H1 (cell line): ENCODE measurements at regions not wholly inside any gene's neighbourhood (a gene's known extent, or its start where the extent isn't known, plus 50 kb on each side); places are given as distances from the start of the nearest gene placed in this dataset.
A peak's percentile ranks its signal among the peaks of the same experiment; 100 is the strongest.

ENCODE experiments used
- CTCF ChIA-PET: fragments of 300-600 bp; sonication (Branson Sonifier 250); formaldehyde crosslinking; loops from one replicate; lab custom pipeline; 2021; ENCODE audit not compliant: partially characterized antibody; lab: Charles Lee
- POLR2A ChIA-PET: fragments of 300-600 bp; sonication (Branson Sonifier 250); formaldehyde crosslinking; loops from one replicate; lab custom pipeline; 2021; ENCODE audit warnings: inconsistent platforms; ENCODE audit not compliant: partially characterized antibody; lab: Charles Lee
- DNase-seq, 2 experiments: peaks; one replicate each; pipeline versions ENCODE4 v3.0.0 to v3.0.0-alpha.2; 2010 to 2022; ENCODE audit warnings: low spot score in 2 of 2, low read depth in 1 of 2, mixed read lengths in 1 of 2
- FAIRE-seq: peaks from 2 replicates; lab custom pipeline; 2011; peaks lifted over from hg19 to GRCh38; lab: Jason Lieb, UNC
- H2AFZ ChIP-seq: 2 replicates; pipeline ENCODE4 v1.8.1; 2012; ENCODE audit warnings: low read length, inconsistent platforms
- H2AK5ac ChIP-seq: 2 replicates; pipeline ENCODE4 v1.6.1; 2013; ENCODE audit warnings: low read depth, low read length
- H2BK120ac ChIP-seq: replicated peaks from 2 replicates; pipeline ENCODE3; 2013; ENCODE audit warnings: low read depth, low read length, inconsistent platforms
- H2BK12ac ChIP-seq: 2 replicates; pipeline ENCODE4 v1.6.1; 2013; ENCODE audit warnings: low read depth, low read length
- H2BK15ac ChIP-seq: 2 replicates; pipeline ENCODE4 v1.6.1; 2013; ENCODE audit warnings: low read length
- H2BK20ac ChIP-seq: 2 replicates; pipeline ENCODE4 v1.6.1; 2013; ENCODE audit warnings: low read length
- H2BK5ac ChIP-seq: 2 replicates; pipeline ENCODE4 v1.6.1; 2013; ENCODE audit warnings: low read depth, low read length
- H3K14ac ChIP-seq: 2 replicates; pipeline ENCODE4 v1.6.1; 2013; ENCODE audit warnings: inconsistent platforms; ENCODE audit not compliant: insufficient read length
- H3K18ac ChIP-seq: 2 replicates; pipeline ENCODE4 v1.6.1; 2013; ENCODE audit warnings: low read length; ENCODE audit errors: extremely low read depth
- H3K23ac ChIP-seq: 2 replicates; pipeline ENCODE4 v1.6.1; 2013; ENCODE audit warnings: inconsistent platforms; ENCODE audit not compliant: insufficient read length
- H3K23me2 ChIP-seq: 2 replicates; pipeline ENCODE4 v1.6.1; 2013; ENCODE audit warnings: low read depth, low read length
- H3K27ac ChIP-seq: 2 replicates; pipeline ENCODE4 v1.6.1; 2011; ENCODE audit warnings: low read depth, low read length, inconsistent platforms
- H3K27me3 ChIP-seq, 4 experiments: replicated peaks in 1 of 4; 1 replicate in 1 of 4; 2 replicates in 3 of 4; pipeline versions ENCODE4 v1.6.1 to v1.8.1; 2011 to 2013; ENCODE audit warnings: low read length in 3 of 4, mild to moderate bottlenecking in 3 of 4, inconsistent platforms in 2 of 4, mixed read lengths in 2 of 4, moderate library complexity in 1 of 4; ENCODE audit not compliant: control insufficient read depth in 3 of 4, insufficient read depth in 3 of 4; ENCODE audit errors: extremely low read depth in 1 of 4
- H3K36me3 ChIP-seq, 4 experiments: 2 replicates each; pipeline versions ENCODE4 v1.6.1 to v1.8.1; 2011 to 2013; ENCODE audit warnings: mild to moderate bottlenecking in 4 of 4, low read length in 3 of 4, moderate library complexity in 2 of 4, control low read depth in 1 of 4, inconsistent platforms in 1 of 4; ENCODE audit not compliant: insufficient read depth in 4 of 4, control insufficient read depth in 2 of 4
- H3K4ac ChIP-seq: replicated peaks from 2 replicates; pipeline ENCODE3; 2013; ENCODE audit warnings: low read length, low read depth, mixed read lengths, inconsistent platforms; ENCODE audit not compliant: insufficient read length
- H3K4me1 ChIP-seq, 4 experiments: replicated peaks in 1 of 4; 1 replicate in 1 of 4; 2 replicates in 3 of 4; pipeline versions ENCODE4 v1.6.1 to v1.8.1; 2011 to 2013; ENCODE audit warnings: low read length in 3 of 4, inconsistent platforms in 2 of 4, mixed read lengths in 1 of 4; ENCODE audit not compliant: insufficient read depth in 4 of 4, control insufficient read depth in 3 of 4
- H3K4me2 ChIP-seq, 2 experiments: 2 replicates each; pipeline versions ENCODE4 v1.6.1 to v1.8.1; 2011 to 2013; ENCODE audit warnings: low read depth in 2 of 2, low read length in 2 of 2, control low read depth in 1 of 2, inconsistent platforms in 1 of 2, mild to moderate bottlenecking in 1 of 2; ENCODE audit not compliant: insufficient read depth in 1 of 2
- H3K4me3 ChIP-seq, 4 experiments: fragments of 200-600, 300-600 bp in 1 of 4; sonication (generic), shearing (Covaris generic), sonication (Bioruptor Twin) in 1 of 4; 2 replicates each; pipeline versions ENCODE4 v1.5.1 to v1.8.1; 2011 to 2016; ENCODE audit warnings: low read length in 4 of 4, low read depth in 3 of 4, control low read depth in 2 of 4, inconsistent platforms in 2 of 4, mild to moderate bottlenecking in 2 of 4, mixed read lengths in 1 of 4, moderate library complexity in 1 of 4; ENCODE audit not compliant: insufficient read depth in 2 of 4; ENCODE audit errors: extremely low read depth in 1 of 4
- H3K56ac ChIP-seq: replicated peaks from 2 replicates; pipeline ENCODE3; 2013; ENCODE audit warnings: low read depth, mild to moderate bottlenecking, mixed read lengths, low read length, inconsistent platforms; ENCODE audit not compliant: insufficient read length
- H3K79me1 ChIP-seq: 2 replicates; pipeline ENCODE4 v1.6.1; 2013; ENCODE audit warnings: low read depth, low read length, control low read depth
- H3K79me2 ChIP-seq, 2 experiments: 2 replicates each; pipeline versions ENCODE4 v1.6.1 to v1.8.1; 2012 to 2013; ENCODE audit warnings: low read length in 2 of 2, mild to moderate bottlenecking in 2 of 2, inconsistent platforms in 1 of 2; ENCODE audit not compliant: insufficient read depth in 2 of 2, control insufficient read depth in 1 of 2
- H3K9ac ChIP-seq, 4 experiments: replicated peaks in 1 of 4; 1 replicate in 1 of 4; 2 replicates in 3 of 4; pipeline versions ENCODE4 v1.6.1 to v1.8.1; 2011 to 2013; ENCODE audit warnings: low read depth in 3 of 4, low read length in 3 of 4, control low read depth in 2 of 4, mild to moderate bottlenecking in 2 of 4, moderate library complexity in 2 of 4, inconsistent platforms in 1 of 4; ENCODE audit errors: extremely low read depth in 1 of 4
- H3K9me3 ChIP-seq, 2 experiments: 2 replicates each; pipeline versions ENCODE4 v1.6.1 to v1.8.1; 2012 to 2013; ENCODE audit warnings: mild to moderate bottlenecking in 2 of 2, moderate library complexity in 2 of 2, control low read depth in 1 of 2, inconsistent platforms in 1 of 2, low read depth in 1 of 2, low read length in 1 of 2, mixed read lengths in 1 of 2; ENCODE audit not compliant: insufficient read depth in 2 of 2
- H4K20me1 ChIP-seq, 2 experiments: replicated peaks in 1 of 2; 2 replicates each; pipeline versions ENCODE3 to v1.8.1; 2011 to 2013; ENCODE audit warnings: inconsistent platforms in 2 of 2, low read length in 2 of 2, mild to moderate bottlenecking in 1 of 2; ENCODE audit not compliant: insufficient read depth in 2 of 2, control insufficient read depth in 1 of 2
- H4K5ac ChIP-seq: 2 replicates; pipeline ENCODE4 v1.6.1; 2013; ENCODE audit warnings: low read length, low read depth, mixed read lengths, inconsistent platforms; ENCODE audit not compliant: insufficient read length
- H4K8ac ChIP-seq: 2 replicates; pipeline ENCODE4 v1.8.0; 2013; ENCODE audit warnings: mild to moderate bottlenecking, moderate library complexity, low read length, inconsistent platforms; ENCODE audit not compliant: insufficient read depth; ENCODE audit errors: extremely low read depth
- H4K91ac ChIP-seq: replicated peaks from 2 replicates; pipeline ENCODE3; 2013; ENCODE audit warnings: low read length, mixed read lengths, inconsistent platforms; ENCODE audit not compliant: insufficient read length
- BCL11A ChIP-seq, 2 experiments: IDR thresholded peaks; one replicate each; pipeline ENCODE4 v1.6.1; 2011; ENCODE audit warnings: low read depth in 2 of 2, low read length in 2 of 2, mild to moderate bottlenecking in 2 of 2
- EP300 ChIP-seq, 2 experiments: IDR thresholded peaks; 1 replicate in 1 of 2; 2 replicates in 1 of 2; pipeline ENCODE4 v1.6.1; 2011 to 2012; ENCODE audit warnings: low read depth in 2 of 2, low read length in 2 of 2, mild to moderate bottlenecking in 2 of 2, borderline replicate concordance in 1 of 2, inconsistent platforms in 1 of 2, moderate library complexity in 1 of 2
- GABPA ChIP-seq: IDR thresholded peaks from 2 replicates; pipeline ENCODE4 v1.6.1; 2011; ENCODE audit warnings: mild to moderate bottlenecking, low read length, moderate library complexity, borderline replicate concordance; ENCODE audit not compliant: insufficient read depth
- JUND ChIP-seq: IDR thresholded peaks from 2 replicates; pipeline ENCODE4 v1.6.1; 2011; ENCODE audit warnings: mild to moderate bottlenecking, improper control_type of control experiment, low read length
- KDM5A ChIP-seq: fragments of 200-600 bp; IDR thresholded peaks from 2 replicates; pipeline ENCODE4 v1.7.1; 2012; ENCODE audit warnings: mild to moderate bottlenecking, low read length, inconsistent platforms, mixed read lengths
- MAX ChIP-seq: IDR thresholded peaks from 2 replicates; pipeline ENCODE4 v1.6.1; 2012; ENCODE audit warnings: inconsistent platforms
- RAD21 ChIP-seq, 2 experiments: IDR thresholded peaks in 1 of 2; conservative IDR thresholded peaks in 1 of 2; 2 replicates each; pipeline ENCODE4 v1.6.1; 2011; ENCODE audit warnings: low read depth in 2 of 2, low read length in 2 of 2, improper control_type of control experiment in 1 of 2, inconsistent platforms in 1 of 2, mild to moderate bottlenecking in 1 of 2, moderate library complexity in 1 of 2
- RFX5 ChIP-seq: IDR thresholded peaks from 2 replicates; pipeline ENCODE4 v1.6.1; 2011; ENCODE audit warnings: low read depth, low read length, improper control_type of control experiment, borderline replicate concordance
- RXRA ChIP-seq: IDR thresholded peaks from 2 replicates; pipeline ENCODE4 v1.6.1; 2011; ENCODE audit warnings: low read depth, mild to moderate bottlenecking, low read length, moderate library complexity; ENCODE audit not compliant: insufficient read depth
- SIRT6 ChIP-seq: IDR thresholded peaks from one replicate; pipeline ENCODE4 v1.7.1; 2012; ENCODE audit warnings: low read length, inconsistent platforms
- SRF ChIP-seq: IDR thresholded peaks from 2 replicates; pipeline ENCODE4 v1.6.1; 2011; ENCODE audit warnings: mild to moderate bottlenecking, low read depth, low read length, moderate library complexity
- SUZ12 ChIP-seq: fragments of 200-600 bp; sonication (generic); IDR thresholded peaks from 2 replicates; pipeline ENCODE4 v1.6.1; 2012; ENCODE audit warnings: mild to moderate bottlenecking, inconsistent platforms, low read length, moderate library complexity, mixed read lengths
- TBP ChIP-seq: IDR thresholded peaks from 2 replicates; pipeline ENCODE4 v1.6.1; 2011; ENCODE audit warnings: low read depth, low read length, improper control_type of control experiment
- WGBS, 2 experiments: shearing (Covaris generic) in 1 of 2; methylation state at CpG; one replicate each; pipeline versions ENCODE4 v1.1.6 to v1.1.7; 2013 to 2015; ENCODE audit warnings: low lambda C conversion rate in 2 of 2, mixed read lengths in 2 of 2, inconsistent platforms in 1 of 2, low coverage in 1 of 2, missing lambda C conversion rate in 1 of 2; ENCODE audit not compliant: insufficient replicate concordance in 2 of 2, insufficient coverage in 1 of 2, insufficient read length in 1 of 2; ENCODE audit errors: extremely low coverage in 1 of 2, missing lambda C conversion rate in 1 of 2; 5-methylcytosine and 5-hydroxymethylcytosine counted together

DNA sequence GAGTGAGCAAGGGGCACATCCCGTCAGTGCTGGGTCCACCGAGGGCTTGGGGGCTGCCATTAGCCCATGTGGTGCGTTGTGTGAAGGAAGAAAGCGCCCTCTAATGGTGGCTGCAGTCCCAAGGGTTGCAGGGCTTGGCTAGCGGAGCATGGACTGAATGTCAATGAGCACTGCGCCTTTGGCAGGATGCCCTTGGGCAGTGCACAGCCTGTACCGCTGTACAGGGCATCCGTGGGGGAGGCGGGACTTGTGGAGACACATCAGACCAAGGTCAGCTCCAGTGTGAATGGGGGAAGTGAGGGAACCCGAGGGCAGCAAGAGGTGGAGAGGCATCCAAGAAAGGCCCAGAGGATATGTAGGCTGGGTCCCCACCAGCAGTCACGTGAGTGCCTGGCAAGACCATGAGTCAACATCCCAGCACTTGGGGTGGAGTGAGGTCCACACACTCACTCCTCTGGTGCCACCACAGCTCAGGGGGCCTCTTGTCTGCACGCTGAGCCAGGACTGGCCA lies 75.5 kb upstream of the MED9 start:
- DNase-seq: peak; percentile 29 to 70
- no peaks in the 10 kb centered on the region for H3K23me2 ChIP-seq
- no peak overlapping the region for H3K56ac ChIP-seq
- H4K91ac ChIP-seq: peak overlapping the region; percentile 57
- H3K79me1 ChIP-seq: no peaks in the 10 kb centered on the region
- no peak overlapping the region for H2AK5ac ChIP-seq
- no peak overlapping the region for H3K27ac ChIP-seq
- H3K18ac ChIP-seq: no peak overlapping the region
- no peak overlapping the region for H2BK12ac ChIP-seq
- no peaks in the 10 kb centered on the region for H3K79me2 ChIP-seq
- H2BK5ac ChIP-seq: no peak overlapping the region
- H2BK20ac ChIP-seq: no peak overlapping the region
- FAIRE-seq: no peak
- no peak overlapping the region for H3K14ac ChIP-seq
- H3K4me3 ChIP-seq: no peak overlapping the region
- no peak overlapping the region for H2BK120ac ChIP-seq
- no peak overlapping the region for H3K23ac ChIP-seq
- H3K4ac ChIP-seq: no peak overlapping the region
- no peak overlapping the region; the same call in 1 of the 2 replicates for H4K8ac ChIP-seq
- H3K9ac ChIP-seq: no peak overlapping the region
- WGBS, 2 experiments: 66% methylated on average over 12 of the region's 12 CpGs; no CpG with 5 or more reads in 1 of the 2 experiments
- H3K27me3 ChIP-seq: no peaks in the 10 kb centered on the region
- peaks cover 0 to 5% (median 2%) of the 10 kb centered on the region in 4 experiments; a peak in 2 of 7 replicates for H3K4me1 ChIP-seq
- H4K5ac ChIP-seq: no peak overlapping the region
- CTCF ChIA-PET: interaction anchor here (0.9 to 2.4 kb wide), 6 partner anchors 8 to 47 kb away, joined by 3 to 12 read pairs (median 6); no protein-coding TSS in a partner anchor
- no peaks in the 10 kb centered on the region for H3K9me3 ChIP-seq
- H3K4me2 ChIP-seq: no peak overlapping the region
- H2AFZ ChIP-seq: 0 out of 2 replicates have a peak overlapping the region, but pooled peaks have one; percentile 24
- H2BK15ac ChIP-seq: no peak overlapping the region
- POLR2A ChIA-PET: no interaction called here
- H3K36me3 ChIP-seq: no peaks in the 10 kb centered on the region
- H4K20me1 ChIP-seq: no peaks in the 10 kb centered on the region
- no peak for TF ChIP-seq EP300 (IDR thresholded peaks at IDR 0.05; ENCODE audit: borderline replicate concordance in 1 of 2, low read depth in 2 of 2, low read length in 2 of 2)
- TF ChIP-seq MAX: peak; percentile 68
- TF ChIP-seq KDM5A: no peak
- peak; percentile 65 to 77 for TF ChIP-seq RAD21 (IDR thresholded peaks at IDR 0.05 in 1 of 2, conservative IDR thresholded peaks at IDR 0.05 in 1 of 2; ENCODE audit: low read depth in 2 of 2, low read length in 2 of 2)
- TF ChIP-seq SUZ12: no peak
- no peak for TF ChIP-seq JUND
- TF ChIP-seq TBP: no peak
- no peak for TF ChIP-seq SIRT6
- TF ChIP-seq GABPA: no peak
- TF ChIP-seq SRF: no peak
- TF ChIP-seq RXRA: no peak
- no peak for TF ChIP-seq RFX5
- no peak for TF ChIP-seq BCL11A (IDR thresholded peaks at IDR 0.05; ENCODE audit: low read depth in 2 of 2, low read length in 2 of 2)
